Nephron progenitor cell (in vitro differentiated cells): ENCODE measurements at regions not wholly inside any gene's neighbourhood (a gene's known extent, or its start where the extent isn't known, plus 50 kb on each side); places are given as distances from the start of the nearest gene placed in this dataset.

Source experiments
- DNase-seq: peaks from one replicate; pipeline ENCODE4 v3.0.0; 2021
- H3K27ac Mint-ChIP-seq: 2 replicates; pipeline ENCODE4 v1.8.0; 2021; ENCODE audit warnings: mild to moderate bottlenecking, moderate library complexity, mixed read lengths
- H3K27me3 Mint-ChIP-seq: 2 replicates; pipeline ENCODE4 v1.8.0; 2021; ENCODE audit warnings: mild to moderate bottlenecking, low read depth, mixed read lengths; ENCODE audit not compliant: poor library complexity
- H3K36me3 Mint-ChIP-seq: 2 replicates; pipeline ENCODE4 v1.8.0; 2021; ENCODE audit warnings: low read depth, mixed read lengths
- H3K4me1 Mint-ChIP-seq: 2 replicates; pipeline ENCODE4 v1.8.0; 2021; ENCODE audit warnings: mixed read lengths
- H3K4me3 Mint-ChIP-seq: 2 replicates; pipeline ENCODE4 v1.8.0; 2021; ENCODE audit warnings: mild to moderate bottlenecking, moderate library complexity, mixed read lengths
- H3K9me3 Mint-ChIP-seq: 2 replicates; pipeline ENCODE4 v1.8.0; 2021; ENCODE audit warnings: mild to moderate bottlenecking, moderate library complexity, mixed read lengths
- CTCF ChIP-seq: fragments of 200-600 bp; sonication (generic); IDR thresholded peaks from 2 replicates; pipeline ENCODE4 v1.5.0; 2021; ENCODE audit warnings: antibody characterized with exemption

DNA sequence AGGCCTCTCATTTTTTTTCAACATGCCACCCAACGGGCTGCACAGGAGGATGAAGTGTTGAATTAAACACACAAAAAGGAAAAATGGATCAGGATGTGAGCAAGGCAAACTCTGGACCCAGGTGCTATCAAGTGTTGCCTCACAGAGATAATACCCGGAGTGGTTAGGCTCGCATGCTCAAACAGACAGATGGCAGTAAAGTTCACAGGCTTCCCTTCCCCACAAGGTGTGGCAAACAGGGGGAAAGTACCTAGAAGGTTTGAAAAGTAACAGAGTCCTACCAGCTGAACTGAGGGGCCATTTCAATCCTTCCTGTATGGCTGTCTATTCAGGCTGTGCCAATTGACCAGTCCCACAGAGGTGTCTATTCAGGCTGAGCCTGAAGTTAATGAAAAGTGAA lies 123.9 kb upstream of the GC start:
- Mint-ChIP-seq H3K27me3 (no peaks in the 10 kb centered on the region), H3K36me3 (no peaks in the 10 kb centered on the region), H3K4me1 (peaks cover 24% of the 10 kb centered on the region), H3K9me3 (peaks cover 27% of the 10 kb centered on the region), H3K27ac (peak overlapping the region; percentile 6), H3K4me3 (no peak overlapping the region)
- DNase-seq: no peak
- no peak for TF ChIP-seq CTCF

DNA sequence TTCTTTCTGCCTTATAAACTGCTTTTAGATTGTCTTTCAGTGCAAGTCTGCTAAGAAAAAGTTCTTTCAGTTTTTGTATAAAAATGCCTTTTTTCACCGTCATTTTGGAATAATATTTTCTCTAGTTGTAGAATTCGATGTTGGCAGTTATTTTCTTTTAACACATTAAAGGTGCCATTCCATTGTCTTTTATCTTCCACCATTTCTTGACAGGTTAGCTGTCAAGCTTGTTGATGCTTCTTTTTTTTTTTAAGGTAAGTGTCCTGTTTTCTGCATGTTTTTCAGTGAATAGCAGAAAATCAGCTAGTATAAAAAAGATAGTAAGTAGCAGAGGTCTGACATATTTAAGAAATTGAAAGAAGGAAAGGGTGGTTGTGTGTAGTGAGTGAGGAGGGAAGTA lies 118.5 kb upstream of the NPFFR2 start:
- peaks cover 6% of the 10 kb centered on the region for H3K36me3 Mint-ChIP-seq
- DNase-seq: no peak
- H3K27ac Mint-ChIP-seq: no peak overlapping the region
- TF ChIP-seq CTCF: no peak
- H3K4me3 Mint-ChIP-seq: no peak overlapping the region
- H3K9me3 Mint-ChIP-seq: peaks cover 26% of the 10 kb centered on the region
- H3K27me3 Mint-ChIP-seq: no peaks in the 10 kb centered on the region
- H3K4me1 Mint-ChIP-seq: peaks cover 4% of the 10 kb centered on the region

- DNase-seq: no peak
- peaks cover 5% of the 10 kb centered on the region for H3K27me3 Mint-ChIP-seq
- H3K4me3 Mint-ChIP-seq: no peak overlapping the region
- H3K9me3 Mint-ChIP-seq: peaks cover 10% of the 10 kb centered on the region
- H3K27ac Mint-ChIP-seq: no peak overlapping the region
- no peak for TF ChIP-seq CTCF
- peaks cover 4% of the 10 kb centered on the region for H3K4me1 Mint-ChIP-seq
- H3K36me3 Mint-ChIP-seq: peaks cover 4% of the 10 kb centered on the region
Observed at GRCh38 chr4:71923070-71923469, 108.7 kb upstream of the NPFFR2 start.

GRCh38 chr4:71930459-71930858 lies 101.3 kb upstream of the NPFFR2 start:
- no peak for DNase-seq
- TF ChIP-seq CTCF: no peak
- peaks cover 5% of the 10 kb centered on the region for H3K27me3 Mint-ChIP-seq

GRCh38 chr4:71932941-71933340 lies 98.9 kb upstream of the NPFFR2 start:
- no peak for DNase-seq
- Mint-ChIP-seq H3K27ac (no peak overlapping the region), H3K36me3 (no peaks in the 10 kb centered on the region), H3K9me3 (no peaks in the 10 kb centered on the region), H3K27me3 (peaks cover 5% of the 10 kb centered on the region), H3K4me3 (no peak overlapping the region), H3K4me1 (no peaks in the 10 kb centered on the region)
- no peak for TF ChIP-seq CTCF

More at GRCh38 chr4:71930459-71930858, 101.3 kb upstream of the NPFFR2 start:
- H3K27ac Mint-ChIP-seq: no peak overlapping the region
- no peaks in the 10 kb centered on the region for H3K9me3 Mint-ChIP-seq
- no peaks in the 10 kb centered on the region for H3K4me1 Mint-ChIP-seq
- no peaks in the 10 kb centered on the region for H3K36me3 Mint-ChIP-seq
- H3K4me3 Mint-ChIP-seq: no peak overlapping the region

DNA sequence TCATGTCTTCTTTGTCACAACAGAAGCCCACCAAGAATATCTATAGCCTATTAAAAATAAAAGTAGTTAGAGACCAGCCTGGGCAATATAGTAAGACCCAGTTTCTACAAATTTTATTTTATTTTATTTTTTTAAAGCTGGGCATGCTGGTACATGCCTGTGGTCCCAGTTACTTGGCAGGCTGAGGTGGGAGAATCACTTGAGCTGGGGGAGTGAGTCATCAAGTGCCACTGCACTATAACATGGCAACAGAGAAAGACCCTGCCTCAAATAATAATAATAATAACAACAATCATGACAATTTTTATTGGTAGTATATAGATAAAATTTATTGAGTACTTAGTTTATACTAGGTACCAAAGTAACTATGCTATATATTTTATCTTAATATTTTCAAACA lies 93.0 kb upstream of the NPFFR2 start:
- Mint-ChIP-seq H3K27ac (no peak overlapping the region), H3K4me1 (no peaks in the 10 kb centered on the region), H3K4me3 (no peak overlapping the region), H3K9me3 (no peaks in the 10 kb centered on the region), H3K36me3 (no peaks in the 10 kb centered on the region), H3K27me3 (peaks cover 5% of the 10 kb centered on the region)
- no peak for DNase-seq
- no peak for TF ChIP-seq CTCF
